WTC11 (cell line): ENCODE measurements at regions not wholly inside any gene's neighbourhood (a gene's known extent, or its start where the extent isn't known, plus 50 kb on each side); places are given as distances from the start of the nearest gene placed in this dataset.

Experiments used
- ATAC-seq: fragments of 200-7000 bp; cut with Tn5 transposase; 2 replicates; pipeline ENCODE4 v1.10.0; 2021; ENCODE audit warnings: mild to moderate bottlenecking, moderate library complexity
- CTCF ChIA-PET: fragments of 300-600 bp; sonication (Branson Sonifier 250); formaldehyde crosslinking; loops from one replicate; lab custom pipeline; 2021; ENCODE audit warnings: antibody characterized with exemption; lab: Charles Lee
- POLR2A ChIA-PET: fragments of 350-600 bp; sonication (Branson Sonifier 250); formaldehyde crosslinking; loops from one replicate; lab custom pipeline; 2021; ENCODE audit warnings: antibody characterized with exemption; lab: Charles Lee
- DNase-seq: peaks from one replicate; pipeline ENCODE4 v3.0.0; 2021; ENCODE audit warnings: low spot score
- H3K27ac Mint-ChIP-seq: 2 replicates; pipeline ENCODE4 v1.8.0; 2021; ENCODE audit warnings: mixed read lengths
- H3K27me3 Mint-ChIP-seq: 2 replicates; pipeline ENCODE4 v1.8.0; 2021; ENCODE audit warnings: low read depth, mild to moderate bottlenecking, moderate library complexity, mixed read lengths
- H3K36me3 Mint-ChIP-seq: 2 replicates; pipeline ENCODE4 v1.8.0; 2021; ENCODE audit warnings: mixed read lengths
- H3K4me1 Mint-ChIP-seq: 2 replicates; pipeline ENCODE4 v1.8.0; 2022; ENCODE audit warnings: mixed read lengths
- H3K4me3 Mint-ChIP-seq: 2 replicates; pipeline ENCODE4 v1.8.0; 2021; ENCODE audit warnings: mild to moderate bottlenecking, moderate library complexity, mixed read lengths
- H3K9me3 Mint-ChIP-seq: 2 replicates; pipeline ENCODE4 v1.8.0; 2021; ENCODE audit warnings: mixed read lengths
- CBFB ChIP-seq: sonication (generic); formaldehyde crosslinking; IDR thresholded peaks from 2 replicates; pipeline ENCODE4 v1.8.1; 2022; ENCODE audit warnings: mild to moderate bottlenecking, low read depth, missing genetic modification reagents
- ESRRA ChIP-seq: sonication (generic); formaldehyde crosslinking; IDR thresholded peaks from 2 replicates; pipeline ENCODE4 v1.8.1; 2022; ENCODE audit warnings: mild to moderate bottlenecking, missing genetic modification reagents, borderline replicate concordance
- ETV6 ChIP-seq: sonication (generic); formaldehyde crosslinking; IDR thresholded peaks from 2 replicates; pipeline ENCODE4 v1.8.1; 2022; ENCODE audit warnings: mild to moderate bottlenecking, missing genetic modification reagents
- FOXK1 ChIP-seq: sonication (generic); formaldehyde crosslinking; IDR thresholded peaks from 2 replicates; pipeline ENCODE4 v1.8.0; 2022; ENCODE audit warnings: mild to moderate bottlenecking, moderate library complexity, missing genetic modification reagents
- FOXP1 ChIP-seq: sonication (generic); formaldehyde crosslinking; IDR thresholded peaks from 2 replicates; pipeline ENCODE4 v1.8.0; 2022; ENCODE audit warnings: missing genetic modification reagents, mild to moderate bottlenecking, moderate library complexity, borderline replicate concordance
- GABPB1 ChIP-seq: sonication (generic); formaldehyde crosslinking; IDR thresholded peaks from 2 replicates; pipeline ENCODE4 v1.8.1; 2023; ENCODE audit warnings: mild to moderate bottlenecking, missing genetic modification reagents
- NFATC4 ChIP-seq: fragments of 250-450 bp; sonication (Bioruptor Pico); IDR thresholded peaks from 2 replicates; pipeline ENCODE4 v1.9.0; 2021; ENCODE audit warnings: mild to moderate bottlenecking
- NFE2L1 ChIP-seq: sonication (generic); formaldehyde crosslinking; IDR thresholded peaks from 2 replicates; pipeline ENCODE4 v1.8.1; 2023; ENCODE audit warnings: missing genetic modification reagents
- NFYB ChIP-seq: sonication (generic); formaldehyde crosslinking; conservative IDR thresholded peaks from 2 replicates; pipeline ENCODE4 v1.8.0; 2022; ENCODE audit warnings: low read depth, missing genetic modification reagents
- PRRX2 ChIP-seq: fragments of 250-450 bp; sonication (Bioruptor Pico); IDR thresholded peaks from 2 replicates; pipeline ENCODE4 v1.8.0; 2021; ENCODE audit warnings: mild to moderate bottlenecking
- RORB ChIP-seq: fragments of 250-450 bp; sonication (Bioruptor Pico); IDR thresholded peaks from 2 replicates; pipeline ENCODE4 v1.9.0; 2021; ENCODE audit warnings: mild to moderate bottlenecking
- SMAD3 ChIP-seq: sonication (generic); formaldehyde crosslinking; IDR thresholded peaks from 2 replicates; pipeline ENCODE4 v1.8.0; 2022; ENCODE audit warnings: missing genetic modification reagents, mild to moderate bottlenecking, borderline replicate concordance
- SMAD4 ChIP-seq: sonication (generic); formaldehyde crosslinking; IDR thresholded peaks from 2 replicates; pipeline ENCODE4 v1.8.0; 2022; ENCODE audit warnings: mild to moderate bottlenecking, missing genetic modification reagents
- SP1 ChIP-seq: sonication (generic); formaldehyde crosslinking; conservative IDR thresholded peaks from 2 replicates; pipeline ENCODE4 v1.8.1; 2022; ENCODE audit warnings: missing genetic modification reagents
- TCF7 ChIP-seq: sonication (generic); formaldehyde crosslinking; IDR thresholded peaks from 2 replicates; pipeline ENCODE4 v1.8.0; 2022; ENCODE audit warnings: mild to moderate bottlenecking, low read depth, missing genetic modification reagents, moderate library complexity
- TEAD1 ChIP-seq: sonication (generic); formaldehyde crosslinking; IDR thresholded peaks from 2 replicates; pipeline ENCODE4 v1.8.0; 2022; ENCODE audit warnings: mild to moderate bottlenecking, missing genetic modification reagents
- ZNF396 ChIP-seq: fragments of 250-450 bp; sonication (Bioruptor Pico); IDR thresholded peaks from 2 replicates; pipeline ENCODE4 v1.8.0; 2021; ENCODE audit warnings: mild to moderate bottlenecking, moderate library complexity, borderline replicate concordance
- TF ChIP-seq, protein P1 (sequence below): sonication (generic); formaldehyde crosslinking; conservative IDR thresholded peaks from 2 replicates; pipeline ENCODE4 v1.8.1; 2023; ENCODE audit warnings: mild to moderate bottlenecking, low read depth, missing genetic modification reagents, moderate library complexity
- TF ChIP-seq, protein P2 (sequence below): sonication (generic); formaldehyde crosslinking; conservative IDR thresholded peaks from 2 replicates; pipeline ENCODE4 v1.8.1; 2022; ENCODE audit warnings: mild to moderate bottlenecking, missing genetic modification reagents
- TF ChIP-seq, protein P3 (sequence below): fragments of 250-450 bp; sonication (Bioruptor Pico); conservative IDR thresholded peaks from 2 replicates; pipeline ENCODE4 v1.9.0; 2021; ENCODE audit warnings: mild to moderate bottlenecking
- TF ChIP-seq, protein P4 (sequence below): sonication (generic); formaldehyde crosslinking; IDR thresholded peaks from 2 replicates; pipeline ENCODE4 v1.8.0; 2022; ENCODE audit warnings: mild to moderate bottlenecking, missing genetic modification reagents
- TF ChIP-seq, protein P5 (sequence below): sonication (generic); formaldehyde crosslinking; IDR thresholded peaks from 2 replicates; pipeline ENCODE4 v1.8.1; 2023; ENCODE audit warnings: mild to moderate bottlenecking, missing genetic modification reagents, moderate library complexity
- TF ChIP-seq, protein P6 (sequence below): sonication (generic); formaldehyde crosslinking; IDR thresholded peaks from 2 replicates; pipeline ENCODE4 v1.8.1; 2022; ENCODE audit warnings: mild to moderate bottlenecking, missing genetic modification reagents, moderate library complexity, borderline replicate concordance
- TF ChIP-seq, protein P7 (sequence below): sonication (generic); formaldehyde crosslinking; IDR thresholded peaks from 2 replicates; pipeline ENCODE4 v1.8.1; 2022; ENCODE audit warnings: low read depth, mild to moderate bottlenecking, moderate library complexity, missing genetic modification reagents, borderline replicate concordance

DNA sequence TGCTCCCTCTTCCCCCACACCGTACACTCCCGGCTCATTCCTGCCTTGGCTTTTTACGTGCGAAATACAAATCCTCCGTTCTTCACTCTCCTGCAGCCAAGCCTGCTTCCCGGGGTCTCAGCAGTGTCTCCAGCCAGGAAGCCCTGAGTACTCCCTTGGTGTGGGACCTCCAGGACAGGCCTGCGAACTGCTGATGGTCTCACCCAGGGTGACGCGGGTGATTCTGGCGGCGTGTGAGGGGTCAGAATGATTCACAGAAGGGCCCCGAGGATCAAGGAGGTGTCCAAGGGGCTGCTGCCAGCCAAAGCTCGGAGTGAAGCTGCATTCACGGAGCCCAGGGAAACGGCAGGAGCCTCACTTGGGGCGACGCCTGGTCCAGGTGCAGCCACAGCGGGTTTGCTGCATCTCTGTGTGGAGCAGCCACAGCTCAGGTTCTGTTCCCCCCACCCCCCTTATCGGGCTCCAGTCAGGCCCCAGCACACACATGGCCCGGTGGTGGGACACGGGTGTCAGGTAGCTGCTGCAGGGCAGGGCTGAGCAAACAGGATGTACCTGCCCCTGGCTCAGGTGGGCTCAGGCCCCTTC is 337.7 kb upstream of the MYT1L start:
- no peaks in the 10 kb centered on the region; the same call in 1 of the 2 replicates for H3K36me3 Mint-ChIP-seq
- TF ChIP-seq, protein P1, sequence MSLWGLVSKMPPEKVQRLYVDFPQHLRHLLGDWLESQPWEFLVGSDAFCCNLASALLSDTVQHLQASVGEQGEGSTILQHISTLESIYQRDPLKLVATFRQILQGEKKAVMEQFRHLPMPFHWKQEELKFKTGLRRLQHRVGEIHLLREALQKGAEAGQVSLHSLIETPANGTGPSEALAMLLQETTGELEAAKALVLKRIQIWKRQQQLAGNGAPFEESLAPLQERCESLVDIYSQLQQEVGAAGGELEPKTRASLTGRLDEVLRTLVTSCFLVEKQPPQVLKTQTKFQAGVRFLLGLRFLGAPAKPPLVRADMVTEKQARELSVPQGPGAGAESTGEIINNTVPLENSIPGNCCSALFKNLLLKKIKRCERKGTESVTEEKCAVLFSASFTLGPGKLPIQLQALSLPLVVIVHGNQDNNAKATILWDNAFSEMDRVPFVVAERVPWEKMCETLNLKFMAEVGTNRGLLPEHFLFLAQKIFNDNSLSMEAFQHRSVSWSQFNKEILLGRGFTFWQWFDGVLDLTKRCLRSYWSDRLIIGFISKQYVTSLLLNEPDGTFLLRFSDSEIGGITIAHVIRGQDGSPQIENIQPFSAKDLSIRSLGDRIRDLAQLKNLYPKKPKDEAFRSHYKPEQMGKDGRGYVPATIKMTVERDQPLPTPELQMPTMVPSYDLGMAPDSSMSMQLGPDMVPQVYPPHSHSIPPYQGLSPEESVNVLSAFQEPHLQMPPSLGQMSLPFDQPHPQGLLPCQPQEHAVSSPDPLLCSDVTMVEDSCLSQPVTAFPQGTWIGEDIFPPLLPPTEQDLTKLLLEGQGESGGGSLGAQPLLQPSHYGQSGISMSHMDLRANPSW (CRISPR knock-in tag), result no peak
- no peak for TF ChIP-seq NFATC4 (CRISPR knock-in tag)
- TF ChIP-seq, protein P2, sequence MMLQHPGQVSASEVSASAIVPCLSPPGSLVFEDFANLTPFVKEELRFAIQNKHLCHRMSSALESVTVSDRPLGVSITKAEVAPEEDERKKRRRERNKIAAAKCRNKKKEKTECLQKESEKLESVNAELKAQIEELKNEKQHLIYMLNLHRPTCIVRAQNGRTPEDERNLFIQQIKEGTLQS (CRISPR knock-in tag), result no peak
- TF ChIP-seq ZNF396 (CRISPR knock-in tag), result no peak
- no peak for TF ChIP-seq ETV6 (CRISPR knock-in tag)
- TF ChIP-seq FOXK1, result no peak
- TF ChIP-seq SP1 (CRISPR knock-in tag), result no peak
- TF ChIP-seq FOXP1 (CRISPR knock-in tag), result no peak
- no peak for TF ChIP-seq NFYB
- TF ChIP-seq NFE2L1, result no peak
- no peak for TF ChIP-seq TCF7
- TF ChIP-seq, protein P3, sequence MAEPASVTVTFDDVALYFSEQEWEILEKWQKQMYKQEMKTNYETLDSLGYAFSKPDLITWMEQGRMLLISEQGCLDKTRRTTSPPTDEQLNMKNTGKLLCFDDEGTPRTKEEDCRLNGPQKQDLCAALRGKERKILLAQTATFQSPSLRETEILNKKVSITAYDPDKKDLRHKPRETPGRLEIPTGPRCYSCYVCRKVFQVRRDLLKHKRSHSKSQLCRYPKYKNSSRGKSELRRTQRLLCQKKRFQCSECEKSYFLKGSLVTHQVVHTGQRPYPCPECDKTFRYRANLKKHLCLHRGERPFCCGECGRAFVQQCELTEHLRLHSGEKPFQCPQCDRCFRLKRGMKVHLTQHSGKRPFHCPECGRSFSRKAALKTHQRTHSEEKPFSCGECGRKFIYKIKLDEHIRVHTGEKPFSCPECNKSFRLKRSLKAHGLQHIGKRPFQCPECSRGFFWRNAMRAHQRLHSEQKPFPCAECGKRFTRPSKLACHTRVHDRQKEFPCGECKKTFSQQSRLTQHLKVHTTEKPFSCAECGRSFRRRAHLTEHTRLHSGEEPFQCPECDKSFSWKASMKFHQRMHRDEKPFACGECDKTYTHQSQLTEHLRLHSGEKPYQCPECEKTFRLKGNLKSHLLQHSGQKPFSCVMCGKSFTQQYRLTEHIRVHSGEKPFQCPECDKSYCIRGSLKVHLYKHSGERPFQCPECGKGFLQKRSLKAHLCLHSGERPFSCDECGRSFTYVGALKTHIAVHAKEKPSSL (CRISPR knock-in tag), result no peak
- no peak for TF ChIP-seq SMAD3 (CRISPR knock-in tag)
- TF ChIP-seq TEAD1 (CRISPR knock-in tag), result no peak
- ChIA-PET CTCF (interaction anchor here (1.3 kb wide), 1 partner anchor 125 kb away, joined by 3 read pairs; no protein-coding TSS in a partner anchor), POLR2A (no interaction called here)
- no peak overlapping the region for H3K4me3 Mint-ChIP-seq
- ATAC-seq (no peak), DNase-seq (no peak)
- no peak overlapping the region for H3K27ac Mint-ChIP-seq
- peaks cover 29% of the 10 kb centered on the region for H3K4me1 Mint-ChIP-seq
- peaks cover 10% of the 10 kb centered on the region for H3K9me3 Mint-ChIP-seq
- peaks cover 3% of the 10 kb centered on the region for H3K27me3 Mint-ChIP-seq

DNA sequence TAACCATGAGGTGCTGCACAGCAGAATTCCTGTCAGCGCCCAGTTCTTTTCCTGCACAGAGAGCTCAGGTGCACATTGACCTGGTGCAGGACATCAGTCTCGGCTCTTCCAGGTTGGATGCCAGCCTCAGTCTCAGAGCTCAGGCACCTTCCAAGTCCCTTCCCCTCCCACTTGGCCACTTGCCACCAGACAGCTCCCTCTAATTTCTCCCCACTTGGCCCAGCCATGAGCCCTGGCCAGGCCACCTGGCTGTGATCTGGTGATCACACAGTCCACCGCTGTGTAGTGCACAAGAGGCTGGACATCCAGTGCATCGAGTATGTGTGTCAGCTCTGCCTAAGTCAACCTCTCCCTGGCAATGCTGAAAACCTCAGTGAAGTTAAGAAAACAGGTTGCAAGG is 336.6 kb upstream of the MYT1L start:
- POLR2A ChIA-PET, result no interaction called here
- H3K4me1 Mint-ChIP-seq, result peaks cover 18% of the 10 kb centered on the region
- peaks cover 10% of the 10 kb centered on the region for H3K9me3 Mint-ChIP-seq
- no peak overlapping the region for H3K27ac Mint-ChIP-seq
- no peaks in the 10 kb centered on the region; the same call in 1 of the 2 replicates for H3K36me3 Mint-ChIP-seq
- no peak for ATAC-seq
- DNase-seq, result no peak
- peaks cover under 1% of the 10 kb centered on the region for H3K27me3 Mint-ChIP-seq
- CTCF ChIA-PET, result interaction anchor here (1.3 kb wide), 1 partner anchor 124 kb away, joined by 3 read pairs; no protein-coding TSS in a partner anchor
- H3K4me3 Mint-ChIP-seq, result no peak overlapping the region
- TF ChIP-seq CBFB (CRISPR knock-in tag), result no peak
- no peak for TF ChIP-seq GABPB1 (CRISPR knock-in tag)
- TF ChIP-seq ESRRA (CRISPR knock-in tag), result no peak
- TF ChIP-seq PRRX2, result no peak
- no peak for TF ChIP-seq TCF7
- TF ChIP-seq NFYB, result no peak
- TF ChIP-seq RORB (CRISPR knock-in tag), result no peak
- TF ChIP-seq SMAD4 (CRISPR knock-in tag), result no peak

DNA sequence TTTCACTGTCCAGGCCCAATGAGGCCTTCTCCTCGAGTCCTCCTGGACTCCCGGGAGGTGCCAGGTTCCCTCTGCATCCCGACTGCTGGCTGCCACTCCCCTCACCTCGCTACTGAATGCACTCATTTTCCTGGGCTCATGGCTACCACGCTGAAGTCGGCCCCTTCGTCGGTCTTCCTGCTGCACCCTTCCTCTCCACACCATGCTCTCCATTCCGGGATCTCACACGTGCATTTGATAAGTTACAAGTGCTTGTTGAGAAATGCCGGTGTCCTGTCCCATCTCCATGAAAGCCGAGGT is 334.7 kb upstream of the MYT1L start:
- ChIA-PET CTCF (no interaction called here), POLR2A (no interaction called here)
- H3K9me3 Mint-ChIP-seq, result peaks cover 6% of the 10 kb centered on the region
- ATAC-seq (no peak), DNase-seq (no peak)
- H3K27ac Mint-ChIP-seq, result no peak overlapping the region
- H3K4me1 Mint-ChIP-seq, result peaks cover 2% of the 10 kb centered on the region
- H3K36me3 Mint-ChIP-seq, result no peaks in the 10 kb centered on the region
- H3K27me3 Mint-ChIP-seq, result no peaks in the 10 kb centered on the region; the same call in 1 of the 2 replicates
- H3K4me3 Mint-ChIP-seq, result no peak overlapping the region
- TF ChIP-seq, protein P4, sequence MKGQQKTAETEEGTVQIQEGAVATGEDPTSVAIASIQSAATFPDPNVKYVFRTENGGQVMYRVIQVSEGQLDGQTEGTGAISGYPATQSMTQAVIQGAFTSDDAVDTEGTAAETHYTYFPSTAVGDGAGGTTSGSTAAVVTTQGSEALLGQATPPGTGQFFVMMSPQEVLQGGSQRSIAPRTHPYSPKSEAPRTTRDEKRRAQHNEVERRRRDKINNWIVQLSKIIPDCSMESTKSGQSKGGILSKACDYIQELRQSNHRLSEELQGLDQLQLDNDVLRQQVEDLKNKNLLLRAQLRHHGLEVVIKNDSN (CRISPR knock-in tag), result no peak
- no peak for TF ChIP-seq ESRRA (CRISPR knock-in tag)
- TF ChIP-seq, protein P5, sequence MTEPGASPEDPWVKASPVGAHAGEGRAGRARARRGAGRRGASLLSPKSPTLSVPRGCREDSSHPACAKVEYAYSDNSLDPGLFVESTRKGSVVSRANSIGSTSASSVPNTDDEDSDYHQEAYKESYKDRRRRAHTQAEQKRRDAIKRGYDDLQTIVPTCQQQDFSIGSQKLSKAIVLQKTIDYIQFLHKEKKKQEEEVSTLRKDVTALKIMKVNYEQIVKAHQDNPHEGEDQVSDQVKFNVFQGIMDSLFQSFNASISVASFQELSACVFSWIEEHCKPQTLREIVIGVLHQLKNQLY (CRISPR knock-in tag), result no peak
- TF ChIP-seq, protein P6, sequence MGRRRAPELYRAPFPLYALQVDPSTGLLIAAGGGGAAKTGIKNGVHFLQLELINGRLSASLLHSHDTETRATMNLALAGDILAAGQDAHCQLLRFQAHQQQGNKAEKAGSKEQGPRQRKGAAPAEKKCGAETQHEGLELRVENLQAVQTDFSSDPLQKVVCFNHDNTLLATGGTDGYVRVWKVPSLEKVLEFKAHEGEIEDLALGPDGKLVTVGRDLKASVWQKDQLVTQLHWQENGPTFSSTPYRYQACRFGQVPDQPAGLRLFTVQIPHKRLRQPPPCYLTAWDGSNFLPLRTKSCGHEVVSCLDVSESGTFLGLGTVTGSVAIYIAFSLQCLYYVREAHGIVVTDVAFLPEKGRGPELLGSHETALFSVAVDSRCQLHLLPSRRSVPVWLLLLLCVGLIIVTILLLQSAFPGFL, result no peak
- TF ChIP-seq ETV6 (CRISPR knock-in tag), result no peak
- TF ChIP-seq, protein P7, sequence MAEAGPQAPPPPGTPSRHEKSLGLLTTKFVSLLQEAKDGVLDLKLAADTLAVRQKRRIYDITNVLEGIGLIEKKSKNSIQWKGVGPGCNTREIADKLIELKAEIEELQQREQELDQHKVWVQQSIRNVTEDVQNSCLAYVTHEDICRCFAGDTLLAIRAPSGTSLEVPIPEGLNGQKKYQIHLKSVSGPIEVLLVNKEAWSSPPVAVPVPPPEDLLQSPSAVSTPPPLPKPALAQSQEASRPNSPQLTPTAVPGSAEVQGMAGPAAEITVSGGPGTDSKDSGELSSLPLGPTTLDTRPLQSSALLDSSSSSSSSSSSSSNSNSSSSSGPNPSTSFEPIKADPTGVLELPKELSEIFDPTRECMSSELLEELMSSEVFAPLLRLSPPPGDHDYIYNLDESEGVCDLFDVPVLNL (CRISPR knock-in tag), result no peak
- no peak for TF ChIP-seq ZNF396 (CRISPR knock-in tag)
